Prostate gland (tissue), 2 donors: ENCODE measurements at regions not wholly inside any gene's neighbourhood (a gene's known extent, or its start where the extent isn't known, plus 50 kb on each side); places are given as distances from the start of the nearest gene placed in this dataset.

Experiments used
- DNase-seq: peaks from one replicate; pipeline ENCODE4 v3.0.0-alpha.2; 2019; ENCODE audit warnings: low spot score
- H3K27ac ChIP-seq, 2 donors: fragments of 200-600 bp; sonication (generic); 2 replicates each; pipeline ENCODE4 v1.5.1; 2017 to 2019
- H3K27me3 ChIP-seq: fragments of 200-600 bp; sonication (generic); replicated peaks from 2 replicates; pipeline ENCODE4 v1.5.1; 2019; ENCODE audit not compliant: insufficient read depth
- H3K36me3 ChIP-seq, 2 donors: fragments of 200-600 bp; sonication (generic); 1 replicate in 1 of 2; 2 replicates in 1 of 2; pipeline versions ENCODE4 v1.5.1 to v1.8.1; 2017 to 2019
- H3K4me1 ChIP-seq: fragments of 200-600 bp; sonication (generic); replicated peaks from 2 replicates; pipeline ENCODE4 v1.5.1; 2019
- H3K4me3 ChIP-seq, 2 donors: fragments of 200-600 bp; sonication (generic); 2 replicates each; pipeline ENCODE4 v1.5.1; 2017 to 2019
- H3K9me3 ChIP-seq: fragments of 200-600 bp; sonication (generic); 2 replicates; pipeline ENCODE4 v1.5.1; 2017
- POLR2A ChIP-seq: fragments of 450-650 bp; IDR thresholded peaks from one replicate; pipeline ENCODE4 v1.6.1; 2016; ENCODE audit warnings: antibody characterized with exemption, mild to moderate bottlenecking
- POLR2AphosphoS5 ChIP-seq: sonication (generic); formaldehyde crosslinking; IDR thresholded peaks from one replicate; pipeline ENCODE4 v1.6.1; 2017; ENCODE audit warnings: antibody characterized with exemption
- WGBS: methylation state at CpG from one replicate; pipeline ENCODE4 v1.1.5; 2018; 5-methylcytosine and 5-hydroxymethylcytosine counted together
- intact Hi-C: fragments of 100-400 bp; cut with DNase I; formaldehyde crosslinking; loops from one replicate; pipeline ENCODE4 v1.14.2; 2022
- TF ChIP-seq, protein P1 (sequence below), 4 experiments: fragments of 200-600 bp in 2 of 4; fragments of 450-650 bp in 2 of 4; sonication (generic) in 2 of 4; IDR thresholded peaks; 1 replicate in 3 of 4; 2 replicates in 1 of 4; pipeline ENCODE4 v1.5.1; 2016 to 2019; ENCODE audit warnings: antibody characterized with exemption in 4 of 4, mild to moderate bottlenecking in 2 of 4, moderate library complexity in 2 of 4

DNA sequence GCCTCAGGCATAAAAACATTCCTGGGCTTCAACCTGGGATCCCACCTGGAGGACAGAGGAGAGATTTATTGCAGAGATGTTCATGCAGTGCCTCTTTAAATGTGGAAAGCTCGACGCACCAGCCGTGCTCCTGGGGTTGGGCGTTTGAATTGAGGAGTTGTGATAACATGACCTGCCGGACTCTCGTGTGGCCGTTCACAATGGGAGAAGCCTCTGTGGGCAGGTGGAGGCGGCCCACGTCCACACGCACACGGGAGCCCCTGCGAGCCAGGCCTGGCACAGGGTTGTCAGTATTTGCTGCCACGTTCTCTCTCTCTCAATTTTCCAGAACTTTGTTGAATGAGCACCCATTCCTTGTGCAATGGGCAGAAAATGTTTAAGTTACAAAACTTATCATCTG is 58.3 kb upstream of the PPARA start:
- Histone ChIP-seq H3K9me3 (no peaks in the 10 kb centered on the region), H3K27me3 (no peaks in the 10 kb centered on the region), H3K4me1 (peaks cover 57% of the 10 kb centered on the region), H3K27ac (peak overlapping the region; percentile 96 to 99), H3K36me3 (peaks cover 0 to 4% of the 10 kb centered on the region in 2 donors), H3K4me3 (no peak overlapping the region)
- no peak for DNase-seq
- no peak for TF ChIP-seq POLR2AphosphoS5
- TF ChIP-seq POLR2A, result no peak
- TF ChIP-seq, protein P1, sequence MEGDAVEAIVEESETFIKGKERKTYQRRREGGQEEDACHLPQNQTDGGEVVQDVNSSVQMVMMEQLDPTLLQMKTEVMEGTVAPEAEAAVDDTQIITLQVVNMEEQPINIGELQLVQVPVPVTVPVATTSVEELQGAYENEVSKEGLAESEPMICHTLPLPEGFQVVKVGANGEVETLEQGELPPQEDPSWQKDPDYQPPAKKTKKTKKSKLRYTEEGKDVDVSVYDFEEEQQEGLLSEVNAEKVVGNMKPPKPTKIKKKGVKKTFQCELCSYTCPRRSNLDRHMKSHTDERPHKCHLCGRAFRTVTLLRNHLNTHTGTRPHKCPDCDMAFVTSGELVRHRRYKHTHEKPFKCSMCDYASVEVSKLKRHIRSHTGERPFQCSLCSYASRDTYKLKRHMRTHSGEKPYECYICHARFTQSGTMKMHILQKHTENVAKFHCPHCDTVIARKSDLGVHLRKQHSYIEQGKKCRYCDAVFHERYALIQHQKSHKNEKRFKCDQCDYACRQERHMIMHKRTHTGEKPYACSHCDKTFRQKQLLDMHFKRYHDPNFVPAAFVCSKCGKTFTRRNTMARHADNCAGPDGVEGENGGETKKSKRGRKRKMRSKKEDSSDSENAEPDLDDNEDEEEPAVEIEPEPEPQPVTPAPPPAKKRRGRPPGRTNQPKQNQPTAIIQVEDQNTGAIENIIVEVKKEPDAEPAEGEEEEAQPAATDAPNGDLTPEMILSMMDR (IDR thresholded peaks at IDR 0.05), result no peak
- WGBS, result 25% methylated on average over 13 of the region's 13 CpGs
- intact Hi-C loops, result no loop called here

GRCh38 chr22:46092670-46093410 is 57.5 kb upstream of the PPARA start:
- intact Hi-C loops, result no loop called here
- no peak overlapping the region for H3K4me3 ChIP-seq
- no peaks in the 10 kb centered on the region for H3K9me3 ChIP-seq
- H3K27ac ChIP-seq, result peak overlapping the region; percentile 79 to 99
- peaks cover 50% of the 10 kb centered on the region for H3K4me1 ChIP-seq
- H3K36me3 ChIP-seq, result peaks cover 0 to 6% of the 10 kb centered on the region in 2 donors
- TF ChIP-seq POLR2AphosphoS5 (no peak), POLR2A (no peak)
- TF ChIP-seq, protein P1 (IDR thresholded peaks at IDR 0.05), result no peak
- WGBS, result 53% methylated on average over 21 of the region's 21 CpGs
- no peaks in the 10 kb centered on the region for H3K27me3 ChIP-seq
- DNase-seq, result no peak

- H3K27me3 ChIP-seq, result no peaks in the 10 kb centered on the region
- H3K36me3 ChIP-seq, result peaks cover 0 to 16% of the 10 kb centered on the region in 2 donors
- no peak overlapping the region for H3K4me3 ChIP-seq
- H3K9me3 ChIP-seq, result no peaks in the 10 kb centered on the region
- intact Hi-C loops, result no loop called here
- H3K4me1 ChIP-seq, result peaks cover 40% of the 10 kb centered on the region
- TF ChIP-seq POLR2A (no peak), POLR2AphosphoS5 (no peak)
- TF ChIP-seq, protein P1 (IDR thresholded peaks at IDR 0.05), result no peak
- DNase-seq, result no peak
- peak overlapping the region; percentile 70 to 79 for H3K27ac ChIP-seq
- 64% methylated on average over 5 of the region's 5 CpGs for WGBS
Measured at GRCh38 chr22:46093796-46094195, 56.5 kb upstream of the PPARA start.

GRCh38 chr22:46094676-46095075 is 55.6 kb upstream of the PPARA start:
- Histone ChIP-seq H3K9me3 (no peaks in the 10 kb centered on the region), H3K27me3 (no peaks in the 10 kb centered on the region), H3K36me3 (peaks cover 0 to 24% of the 10 kb centered on the region in 2 donors), H3K27ac (peak overlapping the region; percentile 70 to 79), H3K4me3 (no peak overlapping the region), H3K4me1 (peaks cover 31% of the 10 kb centered on the region)
- intact Hi-C loops, result no loop called here
- TF ChIP-seq POLR2A, result no peak
- TF ChIP-seq, protein P1 (IDR thresholded peaks at IDR 0.05), result no peak
- TF ChIP-seq POLR2AphosphoS5, result no peak
- DNase-seq, result no peak
- 75% methylated on average over 8 of the region's 8 CpGs for WGBS

GRCh38 chr22:46096051-46096450 is 54.3 kb upstream of the PPARA start:
- H3K27ac ChIP-seq, result peak overlapping the region; percentile 20 to 61
- H3K36me3 ChIP-seq, result peaks cover 0 to 36% of the 10 kb centered on the region in 2 donors
- intact Hi-C loops, result no loop called here
- no peak for DNase-seq
- H3K4me1 ChIP-seq, result peaks cover 20% of the 10 kb centered on the region
- WGBS, result 65% methylated on average over 7 of the region's 9 CpGs
- TF ChIP-seq POLR2AphosphoS5 (no peak), POLR2A (no peak)
- TF ChIP-seq, protein P1 (IDR thresholded peaks at IDR 0.05), result no peak
- H3K4me3 ChIP-seq, result no peak overlapping the region
- H3K27me3 ChIP-seq, result no peaks in the 10 kb centered on the region
- no peaks in the 10 kb centered on the region for H3K9me3 ChIP-seq
